HTR-8/SVneo (cell line): ENCODE measurements at regions not wholly inside any gene's neighbourhood (a gene's known extent, or its start where the extent isn't known, plus 50 kb on each side); places are given as distances from the start of the nearest gene placed in this dataset.

Experiments used
- DNase-seq: peaks from one replicate; pipeline ENCODE4 v3.0.0; 2011; ENCODE audit warnings: low spot score, mixed read lengths; ENCODE audit not compliant: insufficient read length
- FAIRE-seq: peaks from 2 replicates; lab custom pipeline; 2011; peaks lifted over from hg19 to GRCh38; lab: Jason Lieb, UNC

DNA sequence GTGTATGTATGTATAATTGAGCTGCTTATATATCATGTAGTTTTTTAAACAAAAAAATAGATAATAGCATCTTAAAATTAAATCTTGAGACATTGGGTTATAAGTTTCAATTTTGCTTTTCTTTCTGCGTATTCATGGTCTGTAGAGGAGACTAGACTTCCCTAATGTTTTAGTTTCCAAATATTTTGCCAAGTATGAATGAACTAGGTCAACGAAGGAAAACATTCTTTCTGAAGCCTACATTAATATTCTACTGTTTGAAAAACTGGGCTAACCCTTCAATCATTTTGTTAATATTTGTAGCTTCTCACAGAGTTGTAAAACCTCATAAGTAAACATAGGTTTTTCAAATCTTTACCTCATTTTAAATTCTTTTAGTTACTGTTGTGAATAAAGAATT is 592.7 kb downstream of the USP25 start:
- FAIRE-seq: no peak
- no peak for DNase-seq

DNA sequence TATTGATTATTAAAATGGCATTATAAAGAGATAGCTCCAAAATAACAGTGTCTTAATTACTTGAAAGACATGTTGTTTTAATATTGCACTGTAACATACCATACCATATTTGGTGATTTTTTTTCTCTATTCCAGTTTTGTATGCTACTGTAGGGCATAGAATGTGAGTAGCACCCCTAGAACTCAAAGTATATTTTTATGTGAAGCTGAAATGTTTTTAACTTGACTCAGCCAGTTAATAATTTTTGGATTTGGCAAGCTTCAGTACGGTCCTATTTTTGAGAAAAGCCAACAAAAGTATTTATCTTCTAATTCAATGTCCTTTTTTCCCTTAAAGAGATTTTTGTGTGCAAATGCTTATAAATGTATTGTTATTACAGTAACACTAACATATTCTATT is 593.8 kb downstream of the USP25 start:
- FAIRE-seq: no peak
- no peak for DNase-seq

DNA sequence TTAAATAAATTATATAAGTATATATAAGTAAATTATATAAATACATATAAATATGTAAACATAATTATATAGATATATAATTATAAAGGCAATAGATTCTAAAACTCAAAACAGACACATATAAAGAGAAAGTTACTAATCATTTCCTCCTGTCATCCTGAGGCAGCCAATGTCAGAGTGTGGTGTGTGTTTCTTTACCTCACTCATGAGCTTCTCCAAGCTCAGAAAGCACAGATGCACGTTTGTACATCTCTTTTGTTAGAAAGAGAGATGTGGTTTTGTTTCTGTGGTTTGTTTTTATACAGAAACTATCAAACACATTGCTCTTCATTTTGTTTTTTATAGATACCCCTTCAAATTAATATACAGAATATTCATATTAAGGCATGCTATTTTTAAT is 594.8 kb downstream of the USP25 start:
- FAIRE-seq (no peak), DNase-seq (no peak)

DNA sequence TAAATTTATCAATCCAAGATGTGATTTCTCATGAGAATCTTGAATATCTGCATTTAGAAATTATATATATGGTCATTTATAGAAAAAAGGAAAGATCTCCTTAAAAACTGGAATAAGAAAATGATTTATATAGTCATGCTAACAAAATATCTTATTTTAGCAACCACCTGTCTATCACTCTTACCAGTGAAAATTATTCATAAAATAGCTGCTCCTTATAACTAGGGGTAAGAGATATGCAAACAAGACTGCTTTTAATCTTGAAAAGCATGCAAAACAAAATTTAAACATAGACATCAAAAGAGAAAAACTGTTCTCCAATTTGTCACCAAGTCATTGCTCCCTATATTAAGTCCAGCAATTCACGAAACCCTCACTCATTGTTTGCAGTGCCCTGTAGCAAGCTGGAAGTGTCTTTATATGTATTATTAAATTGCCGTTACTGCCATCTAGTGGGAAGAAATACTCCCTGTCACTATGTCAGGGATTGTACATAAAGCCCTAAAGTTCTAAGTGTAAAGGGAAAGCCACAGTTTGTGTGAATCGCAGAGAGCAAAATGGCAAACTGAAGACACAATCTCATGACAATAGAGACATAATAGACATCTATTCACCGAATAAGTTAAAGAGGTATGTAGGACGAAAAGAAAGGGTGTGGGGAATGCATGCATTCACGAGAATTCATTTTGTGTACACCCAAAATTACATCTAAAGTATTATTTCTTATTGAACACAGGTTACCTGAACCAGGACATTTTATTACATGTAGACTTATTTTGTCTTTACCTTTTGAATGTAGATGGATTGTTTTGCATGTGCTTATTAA is 600.5 kb downstream of the USP25 start:
- no peak for FAIRE-seq
- peak; percentile 23 for DNase-seq

DNA sequence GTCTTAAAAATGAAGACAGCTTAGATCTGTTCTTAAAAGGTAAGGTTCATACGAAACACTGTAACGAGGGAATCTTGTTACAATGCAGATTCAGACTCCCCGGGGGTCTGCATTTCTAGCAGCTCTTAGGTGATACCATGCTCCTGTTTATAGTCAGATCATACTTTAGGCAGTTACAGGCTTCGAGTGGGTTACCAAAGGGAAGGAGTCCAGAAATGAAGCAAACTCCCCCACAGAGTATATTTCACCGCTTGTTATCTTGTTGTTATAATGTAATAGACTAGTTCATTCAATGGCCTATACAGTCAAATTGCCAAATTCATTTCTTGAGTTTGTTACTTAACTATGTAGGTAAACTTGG is 601.1 kb downstream of the USP25 start:
- FAIRE-seq: no peak
- no peak for DNase-seq

DNA sequence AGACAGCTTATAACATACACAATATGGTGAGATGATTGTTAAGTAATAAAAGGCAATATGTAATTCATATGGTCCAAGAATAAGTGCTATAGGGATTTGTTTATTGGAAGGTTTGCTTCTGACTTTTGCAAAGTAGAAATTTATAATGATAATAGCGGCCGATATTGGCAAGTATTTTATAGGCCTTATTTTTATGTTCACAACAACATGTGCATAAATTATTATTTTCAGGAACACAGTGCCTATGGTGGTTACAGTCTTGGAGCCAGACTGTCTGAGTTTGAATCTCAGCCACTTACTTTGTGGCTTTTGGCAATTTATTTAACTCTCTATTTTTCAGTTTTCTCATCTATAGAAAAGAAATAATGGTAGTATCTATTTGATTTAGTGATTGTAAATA is 607.5 kb downstream of the USP25 start:
- FAIRE-seq (no peak), DNase-seq (no peak)

DNA sequence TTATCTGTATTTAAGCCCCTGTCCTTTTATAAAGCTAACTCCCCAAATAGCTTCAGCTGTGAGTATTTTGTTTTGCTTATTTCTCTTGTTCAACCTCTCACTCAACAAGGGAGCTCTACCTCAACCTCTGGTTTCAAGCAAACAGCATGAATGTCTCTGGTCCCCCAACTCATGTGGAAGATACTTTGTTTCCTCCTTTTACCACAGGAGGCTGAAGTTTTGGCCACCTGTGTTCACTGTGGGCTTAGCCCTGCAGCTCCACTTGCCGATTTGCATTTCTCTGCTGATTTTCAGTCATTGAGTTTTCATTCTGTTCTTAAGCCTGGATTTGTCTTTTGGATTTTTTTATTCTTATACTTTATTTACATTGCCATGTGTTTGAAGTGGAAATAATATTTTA is 613.1 kb downstream of the USP25 start:
- FAIRE-seq: no peak
- no peak for DNase-seq

DNA sequence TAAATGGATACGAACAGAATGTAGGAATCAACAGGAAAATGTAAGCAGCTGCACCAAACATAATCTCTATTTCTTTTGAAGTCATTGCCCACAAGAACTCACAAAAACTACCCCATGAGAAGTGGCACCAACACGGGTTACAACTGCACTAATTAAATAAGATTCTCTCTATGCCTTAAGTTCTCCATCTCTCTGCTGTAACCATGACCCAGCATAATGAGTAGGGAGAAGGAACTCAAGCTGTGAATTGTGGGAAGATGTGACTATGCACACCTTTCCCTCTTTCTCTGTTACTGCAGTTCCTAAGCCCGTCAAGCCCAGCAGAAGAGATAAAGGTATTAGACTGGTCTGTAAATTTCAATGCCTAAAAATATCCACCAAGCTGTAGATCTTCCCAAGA is 614.0 kb downstream of the USP25 start:
- FAIRE-seq (no peak), DNase-seq (no peak)

DNA sequence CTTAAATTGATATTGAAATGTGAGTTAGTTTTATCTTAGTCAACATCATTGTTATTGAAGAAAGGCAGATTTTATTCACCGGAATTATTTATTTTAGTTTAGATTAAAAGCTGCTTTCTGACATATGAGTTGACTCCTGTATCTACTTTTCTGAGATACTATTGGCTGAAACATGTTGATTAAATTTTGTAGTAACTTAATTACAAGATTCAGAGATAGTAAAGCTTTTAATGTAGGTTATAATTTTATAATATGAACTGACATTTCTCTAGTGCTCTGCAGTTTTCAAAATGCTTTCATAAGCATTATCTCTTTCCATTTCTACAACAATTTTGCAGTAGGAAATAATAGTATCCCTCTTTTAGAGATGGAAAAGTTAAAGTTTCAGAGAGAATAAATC is 616.0 kb downstream of the USP25 start:
- FAIRE-seq (no peak), DNase-seq (no peak)

DNA sequence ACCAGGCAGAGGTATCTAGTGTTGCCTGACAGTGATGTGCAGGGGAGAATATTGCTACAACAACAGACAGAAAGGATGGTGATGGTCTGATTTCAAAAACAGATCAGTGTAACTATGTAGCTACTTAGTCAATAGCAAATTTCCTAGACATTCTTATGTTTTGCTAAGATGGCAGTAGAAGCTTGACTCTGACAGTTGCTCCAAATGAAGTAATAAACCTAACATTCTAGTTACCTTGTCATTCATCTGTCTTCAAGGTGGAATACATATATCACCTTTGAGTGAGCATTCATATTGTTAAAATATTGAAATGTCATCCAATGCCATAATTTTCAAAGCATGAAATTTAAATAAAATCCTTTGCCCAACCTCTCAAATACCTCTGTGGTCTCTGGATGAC is 617.4 kb downstream of the USP25 start:
- DNase-seq (no peak), FAIRE-seq (no peak)

DNA sequence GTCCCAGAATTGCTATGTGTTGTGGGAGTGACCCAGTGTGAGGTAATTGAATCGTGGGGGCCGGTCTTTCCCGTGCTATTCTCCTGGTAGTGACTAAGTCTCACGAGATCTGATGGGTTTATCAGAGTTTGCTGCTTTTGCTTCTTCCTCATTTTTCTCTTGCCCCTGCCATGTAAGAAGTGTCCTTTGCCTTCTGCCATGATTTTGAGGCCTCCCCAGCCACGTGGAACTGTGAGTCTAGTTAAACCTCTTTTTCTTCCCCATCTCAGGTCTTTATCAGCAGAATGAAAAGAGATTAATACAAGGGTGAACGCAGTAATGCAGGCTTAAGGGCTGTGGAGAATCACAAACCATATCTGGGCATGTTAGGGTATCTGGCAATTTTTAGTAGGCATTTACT is 624.0 kb downstream of the USP25 start:
- FAIRE-seq: no peak

DNA sequence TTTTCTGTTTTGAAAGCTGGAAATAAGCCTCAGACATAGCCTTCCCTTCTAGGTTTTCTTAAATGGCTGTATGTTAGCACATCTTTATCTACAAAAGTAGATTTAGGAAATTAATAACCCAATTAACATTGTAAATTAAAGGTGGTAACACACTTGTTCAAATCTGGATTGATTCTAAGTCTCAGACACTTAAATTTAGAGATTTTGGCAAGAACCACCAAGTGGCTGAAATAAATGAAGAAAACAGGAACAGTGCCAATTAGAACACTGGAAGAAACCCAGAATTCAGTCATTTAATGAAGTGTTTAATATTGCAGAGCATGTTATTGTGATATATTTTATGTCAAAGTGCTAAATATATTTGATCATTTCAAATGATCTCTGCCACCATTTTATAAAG is 628.2 kb downstream of the USP25 start:
- FAIRE-seq: no peak
- DNase-seq: no peak

More for the DNA sequence above, 624.0 kb downstream of the USP25 start:
- no peak for DNase-seq

DNA sequence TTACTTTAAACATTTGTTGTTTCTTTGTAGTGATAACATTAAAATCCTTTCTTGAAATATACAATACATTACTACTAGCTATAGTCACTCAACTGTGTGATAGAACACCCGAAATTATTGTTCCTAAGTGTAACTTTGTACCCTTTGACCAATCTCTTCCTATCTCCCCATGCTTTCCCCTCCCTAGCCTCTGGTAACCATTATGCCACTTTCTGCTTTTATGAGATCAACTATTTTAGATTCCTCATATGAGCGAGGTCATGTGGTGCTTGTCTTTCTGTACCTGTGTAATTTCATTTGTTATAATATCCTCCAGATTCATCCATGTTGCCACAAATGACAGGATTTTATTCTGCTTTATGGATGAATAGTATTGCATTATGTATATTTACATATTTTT is 629.0 kb downstream of the USP25 start:
- no peak for DNase-seq
- no peak for FAIRE-seq

DNA sequence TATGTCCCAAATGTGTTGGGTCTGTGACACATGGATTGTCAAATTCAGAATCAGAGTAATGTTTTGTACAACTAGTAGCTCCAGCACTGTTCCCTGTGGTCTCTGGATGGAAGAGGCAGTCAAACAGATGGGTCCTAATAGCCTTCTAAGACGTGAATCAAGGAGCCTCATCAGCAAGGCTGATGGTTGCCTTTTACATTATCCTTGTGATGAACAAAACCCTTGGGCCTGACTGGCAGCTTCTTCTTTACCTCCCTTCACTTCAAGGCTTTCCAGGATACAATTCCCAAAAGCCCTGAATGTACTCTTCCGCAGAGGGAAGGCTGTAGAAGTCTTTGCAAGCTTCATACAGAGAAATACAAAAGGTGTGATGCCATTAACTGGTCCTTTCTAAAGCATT is 633.3 kb downstream of the USP25 start:
- no peak for FAIRE-seq
- DNase-seq: no peak

DNA sequence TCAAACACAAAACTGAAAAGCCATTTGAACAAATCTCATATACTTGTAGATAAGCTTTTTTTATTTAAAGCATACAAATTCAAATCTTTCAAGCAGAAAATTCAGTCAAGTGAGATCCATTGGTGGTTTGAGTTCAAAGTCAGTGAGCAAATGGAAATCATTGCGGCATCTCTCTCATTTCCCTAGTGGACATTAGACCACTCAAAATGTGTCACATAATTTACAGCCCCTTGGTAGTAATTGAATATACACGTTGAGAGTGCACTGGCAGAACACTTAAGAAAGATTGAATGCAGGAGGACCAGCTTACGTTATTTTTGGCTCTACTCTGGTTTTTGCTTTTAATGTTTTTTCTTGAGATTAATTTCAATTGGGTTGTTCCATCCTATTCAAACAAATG is 633.7 kb downstream of the USP25 start:
- no peak for DNase-seq
- FAIRE-seq: no peak

DNA sequence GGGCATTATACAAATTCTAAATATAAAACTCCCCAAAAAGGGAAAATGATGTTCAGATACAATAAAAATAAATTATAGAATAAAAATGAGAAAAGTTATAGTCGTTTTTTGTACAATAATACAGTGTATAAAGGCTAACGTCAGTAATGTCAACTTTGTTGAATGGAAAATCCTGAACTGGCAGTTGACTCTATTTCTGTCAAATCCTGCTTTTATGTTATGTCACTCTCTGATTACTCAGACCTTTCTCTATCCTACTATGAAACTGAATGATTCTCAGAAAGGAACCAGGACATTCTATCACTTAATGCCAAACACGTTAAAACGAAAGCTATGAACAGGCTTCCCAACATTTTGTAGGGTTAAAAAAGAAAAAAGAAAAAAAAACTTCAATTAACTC is 636.4 kb downstream of the USP25 start:
- FAIRE-seq: no peak
- DNase-seq: no peak

DNA sequence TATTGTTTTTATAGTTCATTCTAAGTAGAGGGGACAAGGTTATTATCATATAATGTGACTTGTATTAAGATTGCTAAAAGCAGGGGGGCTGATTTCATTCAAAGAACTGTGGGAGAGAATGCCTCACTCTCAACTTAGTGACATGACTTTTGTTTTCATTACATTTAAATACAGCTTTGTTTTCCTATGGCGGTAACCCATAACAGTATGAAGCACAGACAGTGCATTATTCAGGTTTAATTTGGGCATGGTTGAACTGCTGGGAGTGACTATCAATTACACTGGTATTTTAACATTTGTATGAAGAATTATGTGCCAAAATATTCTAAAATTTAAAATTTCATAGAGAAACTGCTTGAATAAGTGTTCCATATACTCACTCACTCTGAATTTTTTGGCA is 637.3 kb downstream of the USP25 start:
- DNase-seq: no peak
- FAIRE-seq: no peak

DNA sequence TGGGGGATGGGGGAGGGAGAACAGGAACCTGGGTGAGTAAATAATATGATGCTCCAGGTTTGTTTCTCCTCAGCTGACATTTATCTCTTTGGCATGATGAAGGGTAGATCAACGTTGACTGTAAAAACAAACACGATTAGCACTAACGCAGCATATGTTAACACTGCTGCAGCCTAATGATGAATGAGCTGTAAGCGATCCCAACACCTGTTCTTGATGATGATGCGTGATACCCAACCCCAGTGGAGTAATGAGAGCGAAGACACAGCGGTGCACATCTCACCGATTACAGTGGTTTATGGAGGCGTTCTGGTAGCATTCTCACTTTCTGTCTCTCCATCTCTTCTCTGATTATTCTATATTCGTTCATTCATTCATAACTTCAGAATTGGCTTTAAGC is 640.4 kb downstream of the USP25 start:
- DNase-seq (no peak), FAIRE-seq (no peak)

DNA sequence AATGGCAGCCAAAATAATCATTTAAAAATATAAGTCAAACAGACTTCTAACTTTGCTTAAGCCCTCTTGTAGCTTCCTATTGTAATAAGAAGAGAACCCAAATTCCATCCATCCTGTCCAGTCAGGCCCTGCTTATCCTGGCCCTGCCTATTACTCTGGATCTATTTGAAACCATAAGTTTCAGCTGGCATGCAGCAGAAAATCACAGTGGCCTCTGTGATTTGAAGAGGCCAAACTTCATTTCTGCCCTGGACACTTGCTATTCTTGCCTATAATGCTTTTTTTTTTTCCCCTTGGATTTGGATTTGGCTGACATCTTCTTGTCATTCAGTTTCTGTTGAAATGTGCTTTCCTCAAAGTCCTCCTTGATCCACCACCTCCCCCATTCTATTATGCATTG is 642.8 kb downstream of the USP25 start:
- FAIRE-seq (no peak), DNase-seq (no peak)

DNA sequence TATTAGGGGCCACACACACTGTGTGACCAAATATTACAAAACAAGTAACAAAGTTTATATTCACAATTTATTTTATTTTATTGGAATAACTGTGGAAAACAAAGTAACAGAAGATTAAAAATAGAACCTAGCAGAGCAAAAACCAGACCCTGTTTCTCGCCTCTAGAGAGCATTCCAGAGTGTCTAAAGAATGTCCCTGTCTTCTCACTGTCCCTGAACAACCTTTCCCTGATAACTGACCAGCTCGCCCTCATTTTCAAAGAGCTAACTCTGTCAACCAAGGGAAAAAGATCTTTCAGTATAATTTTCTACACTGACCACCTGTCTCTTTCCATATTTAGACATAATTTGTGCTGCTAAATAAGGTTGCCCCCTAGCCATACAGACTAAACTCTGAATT is 646.9 kb downstream of the USP25 start:
- FAIRE-seq (no peak), DNase-seq (no peak)

DNA sequence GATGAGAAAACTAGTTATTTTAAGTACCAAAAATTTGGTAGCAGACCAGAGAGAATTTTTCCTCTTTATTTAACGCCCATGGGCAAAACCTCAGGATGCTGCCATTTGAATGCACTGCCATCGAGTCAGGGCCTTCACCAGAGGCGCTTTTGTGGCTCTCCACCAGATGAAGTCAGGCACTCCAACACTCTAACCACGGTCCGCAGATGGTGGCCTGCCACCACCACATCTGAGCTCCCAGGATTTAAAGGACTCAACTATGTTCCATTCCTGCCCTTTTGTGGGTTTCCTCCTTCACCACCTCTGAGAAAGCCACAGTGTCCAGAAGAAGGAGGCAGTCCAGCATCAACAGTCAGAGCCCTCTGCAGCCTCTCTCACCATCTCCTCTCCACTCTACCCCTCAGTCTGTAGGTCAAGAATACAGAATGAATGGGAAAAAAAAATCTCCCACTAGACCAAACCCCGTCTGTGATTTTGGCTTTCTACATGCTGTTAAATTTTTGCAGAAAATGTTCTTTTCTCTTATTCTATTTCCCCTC is 647.4 kb downstream of the USP25 start:
- DNase-seq (no peak), FAIRE-seq (no peak)

DNA sequence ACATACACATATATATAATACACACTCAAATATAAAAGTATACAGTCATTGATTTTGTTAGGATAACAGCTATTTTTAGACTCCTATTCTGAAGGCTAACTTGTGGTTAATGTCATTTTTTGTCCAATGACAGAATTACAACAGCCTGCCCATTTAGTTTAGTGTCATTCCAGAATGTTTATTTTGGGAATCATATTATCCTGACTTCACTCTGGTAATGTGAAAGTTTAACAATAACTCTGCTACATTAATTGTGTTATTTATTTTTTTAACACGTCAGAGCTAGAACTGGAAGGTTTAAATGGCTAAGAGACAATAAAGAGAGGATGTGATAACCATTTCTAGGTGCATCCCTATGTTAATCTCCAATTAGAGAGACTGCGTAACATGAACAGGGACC is 648.1 kb downstream of the USP25 start:
- no peak for DNase-seq

More for the DNA sequence above, 648.1 kb downstream of the USP25 start:
- FAIRE-seq: no peak
